Astrocyte (in vitro differentiated cells and primary cell): ENCODE measurements at regions not wholly inside any gene's neighbourhood (a gene's known extent, or its start where the extent isn't known, plus 50 kb on each side); places are given as distances from the start of the nearest gene placed in this dataset.

Experiments
- DNase-seq: peaks from one replicate; pipeline ENCODE4 v3.0.0-alpha.2; 2010; ENCODE audit warnings: low read depth
- FAIRE-seq: peaks from 2 replicates; lab custom pipeline; 2011; peaks lifted over from hg19 to GRCh38; lab: Jason Lieb, UNC
- H2AFZ ChIP-seq: 2 replicates; pipeline ENCODE4 v1.6.0; 2012; ENCODE audit warnings: low read depth, low read length, inconsistent platforms
- H3K27ac ChIP-seq: 2 replicates; pipeline ENCODE4 v1.5.1; 2011; ENCODE audit warnings: low read depth, low read length, inconsistent platforms
- H3K27me3 ChIP-seq: 2 replicates; pipeline ENCODE4 v1.6.0; 2011; ENCODE audit warnings: low read length, inconsistent platforms; ENCODE audit not compliant: insufficient read depth
- H3K36me3 ChIP-seq: 2 replicates; pipeline ENCODE4 v1.5.1; 2011; ENCODE audit warnings: low read length, inconsistent platforms; ENCODE audit not compliant: insufficient read depth
- H3K4me1 ChIP-seq: 2 replicates; pipeline ENCODE4 v1.5.1; 2011; ENCODE audit warnings: low read length, inconsistent platforms; ENCODE audit not compliant: insufficient read depth
- H3K4me2 ChIP-seq: 2 replicates; pipeline ENCODE4 v1.6.0; 2012; ENCODE audit warnings: low read length, inconsistent platforms
- H3K4me3 ChIP-seq: 2 replicates; pipeline ENCODE4 v1.5.1; 2011; ENCODE audit warnings: low read depth, mild to moderate bottlenecking, low read length, inconsistent platforms; ENCODE audit not compliant: insufficient read depth
- H3K79me2 ChIP-seq: 2 replicates; pipeline ENCODE4 v1.6.0; 2012; ENCODE audit warnings: mild to moderate bottlenecking, low read length, inconsistent platforms; ENCODE audit not compliant: insufficient read depth
- H3K9ac ChIP-seq: 2 replicates; pipeline ENCODE4 v1.6.0; 2012; ENCODE audit warnings: mild to moderate bottlenecking, low read length, inconsistent platforms
- H3K9me3 ChIP-seq: 2 replicates; pipeline ENCODE4 v1.5.1; 2012; ENCODE audit warnings: low read depth, mild to moderate bottlenecking, low read length, inconsistent platforms; ENCODE audit not compliant: insufficient read depth
- H4K20me1 ChIP-seq: 2 replicates; pipeline ENCODE4 v1.6.0; 2012; ENCODE audit warnings: low read length, inconsistent platforms; ENCODE audit not compliant: insufficient read depth
- H3K27ac Mint-ChIP-seq: one replicate; pipeline ENCODE4 v1.8.0; 2021; ENCODE audit warnings: mild to moderate bottlenecking, mixed read lengths; ENCODE audit not compliant: unreplicated experiment
- H3K27me3 Mint-ChIP-seq: one replicate; pipeline ENCODE4 v1.8.0; 2021; ENCODE audit warnings: low read depth, mixed read lengths; ENCODE audit not compliant: unreplicated experiment
- H3K36me3 Mint-ChIP-seq: one replicate; pipeline ENCODE4 v1.8.0; 2021; ENCODE audit warnings: low read depth, mixed read lengths; ENCODE audit not compliant: unreplicated experiment
- H3K4me1 Mint-ChIP-seq: one replicate; pipeline ENCODE4 v1.8.0; 2021; ENCODE audit warnings: low read depth, mixed read lengths; ENCODE audit not compliant: unreplicated experiment
- H3K4me3 Mint-ChIP-seq: one replicate; pipeline ENCODE4 v1.8.0; 2021; ENCODE audit warnings: mild to moderate bottlenecking, moderate library complexity, mixed read lengths; ENCODE audit not compliant: unreplicated experiment
- H3K9me3 Mint-ChIP-seq: one replicate; pipeline ENCODE4 v1.8.0; 2021; ENCODE audit warnings: mild to moderate bottlenecking, mixed read lengths; ENCODE audit not compliant: unreplicated experiment
- CTCF ChIP-seq: IDR thresholded peaks from 2 replicates; pipeline ENCODE4 v1.5.1; 2011; ENCODE audit warnings: low read depth, mild to moderate bottlenecking, inconsistent platforms, low read length, moderate library complexity; ENCODE audit not compliant: insufficient read depth
- EZH2 ChIP-seq: IDR thresholded peaks from 2 replicates; pipeline ENCODE4 v1.6.1; 2012; ENCODE audit warnings: mild to moderate bottlenecking, low read length, inconsistent platforms; ENCODE audit not compliant: insufficient read depth

DNA sequence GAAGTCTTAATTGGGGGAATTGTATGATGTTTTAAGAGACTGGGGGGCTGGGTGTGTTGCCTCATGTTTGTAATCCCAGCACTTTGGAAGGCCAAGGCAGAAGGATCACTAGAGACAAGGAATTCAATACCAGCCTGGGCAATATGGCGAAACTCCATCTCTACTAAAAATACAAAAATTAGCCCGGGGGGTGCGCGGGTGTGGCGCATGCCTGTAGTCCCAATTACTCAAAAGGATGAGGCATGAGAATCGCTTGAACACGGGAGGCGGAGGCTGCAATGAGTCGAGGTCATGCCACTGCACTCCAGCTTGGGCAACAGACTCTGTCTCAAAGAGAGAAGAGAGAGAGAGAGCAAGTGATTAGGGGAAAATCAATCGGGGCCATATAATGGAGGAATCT lies 600.5 kb downstream of the SLC16A7 start:
- Histone ChIP-seq H3K4me3 (no peak overlapping the region), H3K27me3 (no peaks in the 10 kb centered on the region), H3K9me3 (no peaks in the 10 kb centered on the region), H3K4me2 (no peak overlapping the region), H4K20me1 (no peaks in the 10 kb centered on the region), H2AFZ (no peak overlapping the region), H3K9ac (no peak overlapping the region), H3K4me1 (no peaks in the 10 kb centered on the region), H3K27ac (no peak overlapping the region), H3K36me3 (no peaks in the 10 kb centered on the region), H3K79me2 (no peaks in the 10 kb centered on the region)
- Mint-ChIP-seq H3K27me3 (no peaks in the 10 kb centered on the region), H3K36me3 (no peaks in the 10 kb centered on the region), H3K4me3 (no peak overlapping the region), H3K4me1 (peaks cover 4% of the 10 kb centered on the region), H3K27ac (no peak overlapping the region), H3K9me3 (no peaks in the 10 kb centered on the region)
- DNase-seq (no peak), FAIRE-seq (no peak)
- TF ChIP-seq CTCF (no peak), EZH2 (no peak)

DNA sequence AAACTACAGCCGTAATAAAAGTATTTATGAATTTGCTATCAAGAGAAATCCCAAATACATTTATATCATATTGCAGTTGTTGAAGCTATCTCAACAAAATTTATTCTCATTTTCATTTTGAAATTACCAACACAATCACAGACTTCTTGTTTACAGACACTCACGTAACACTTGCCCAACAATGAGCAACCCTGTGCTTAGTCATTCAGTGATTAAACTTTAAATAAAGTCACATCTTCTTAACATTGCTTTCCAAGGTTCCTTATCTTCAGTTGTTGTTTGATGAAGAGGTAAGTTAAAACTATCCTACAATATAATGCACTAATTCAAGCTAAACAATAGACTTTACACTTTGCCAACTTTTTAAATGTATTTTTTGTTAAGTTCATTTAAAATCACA lies 601.8 kb downstream of the SLC16A7 start:
- peak; percentile 30 for DNase-seq
- H2AFZ ChIP-seq = no peak overlapping the region
- TF ChIP-seq EZH2 (no peak), CTCF (no peak)
- H3K27ac Mint-ChIP-seq = no peak overlapping the region
- no peaks in the 10 kb centered on the region for H3K9me3 ChIP-seq
- H3K4me2 ChIP-seq = no peak overlapping the region
- no peaks in the 10 kb centered on the region for H3K4me1 ChIP-seq
- H3K27me3 Mint-ChIP-seq = no peaks in the 10 kb centered on the region
- no peak overlapping the region for H3K4me3 Mint-ChIP-seq
- no peak overlapping the region for H3K4me3 ChIP-seq
- no peaks in the 10 kb centered on the region for H3K79me2 ChIP-seq
- no peak overlapping the region for H3K9ac ChIP-seq
- H3K4me1 Mint-ChIP-seq = peaks cover 5% of the 10 kb centered on the region
- no peaks in the 10 kb centered on the region for H3K9me3 Mint-ChIP-seq
- no peaks in the 10 kb centered on the region for H3K36me3 Mint-ChIP-seq
- no peak overlapping the region for H3K27ac ChIP-seq
- peak; percentile 60 for FAIRE-seq
- H4K20me1 ChIP-seq = no peaks in the 10 kb centered on the region
- H3K27me3 ChIP-seq = no peaks in the 10 kb centered on the region
- H3K36me3 ChIP-seq = no peaks in the 10 kb centered on the region

DNA sequence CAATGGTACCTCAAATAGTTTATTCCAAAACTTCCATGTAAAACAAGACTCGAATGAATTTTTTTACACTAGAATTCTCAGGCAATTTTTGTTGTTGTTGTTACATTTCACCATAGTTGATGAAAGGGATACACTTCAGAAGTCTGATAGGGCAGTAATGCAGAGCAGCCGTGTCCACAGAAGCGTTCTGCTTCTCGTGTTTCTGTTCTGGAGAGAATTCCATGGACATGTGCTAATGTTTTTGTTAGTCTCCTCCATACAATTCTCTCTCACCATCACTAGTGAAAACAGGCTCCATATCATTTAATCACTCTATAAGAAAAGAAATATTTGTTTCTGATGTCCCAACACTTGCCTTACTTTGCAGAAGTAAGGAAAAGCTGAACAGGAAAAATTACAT lies 606.1 kb downstream of the SLC16A7 start:
- no peak overlapping the region for H3K27ac ChIP-seq
- H2AFZ ChIP-seq = no peak overlapping the region
- TF ChIP-seq EZH2 = no peak
- TF ChIP-seq CTCF = no peak
- no peak overlapping the region for H3K4me3 Mint-ChIP-seq
- DNase-seq (no peak), FAIRE-seq (no peak)
- H3K4me2 ChIP-seq = no peak overlapping the region
- no peaks in the 10 kb centered on the region for H3K4me1 ChIP-seq
- no peaks in the 10 kb centered on the region for H3K9me3 ChIP-seq
- H3K9ac ChIP-seq = no peak overlapping the region
- H4K20me1 ChIP-seq = no peaks in the 10 kb centered on the region
- no peak overlapping the region for H3K4me3 ChIP-seq
- H3K36me3 ChIP-seq = no peaks in the 10 kb centered on the region
- H3K36me3 Mint-ChIP-seq = no peaks in the 10 kb centered on the region
- H3K79me2 ChIP-seq = no peaks in the 10 kb centered on the region
- H3K4me1 Mint-ChIP-seq = peaks cover 20% of the 10 kb centered on the region
- H3K9me3 Mint-ChIP-seq = no peaks in the 10 kb centered on the region
- H3K27me3 Mint-ChIP-seq = no peaks in the 10 kb centered on the region
- H3K27me3 ChIP-seq = no peaks in the 10 kb centered on the region
- H3K27ac Mint-ChIP-seq = no peak overlapping the region
